ENCODE measurements at regions not wholly inside any gene's neighbourhood (a gene's known extent, or its start where the extent isn't known, plus 50 kb on each side); places are given as distances from the start of the nearest gene placed in this dataset.

- FAIRE-seq (no peak), ATAC-seq (peak in 3 of 4 donors; percentile 30 to 62 (median 61)), DNase-seq (no peak)
- intact Hi-C loops (cut with DNase I) = no loop called here
- Histone ChIP-seq H3K27ac (no peak overlapping the region), H3K9me3 (no peaks in the 10 kb centered on the region), H3K36me3 (no peaks in the 10 kb centered on the region), H3K27me3 (no peaks in the 10 kb centered on the region), H3K4me1 (no peaks in the 10 kb centered on the region), H3K4me3 (no peak overlapping the region)
- 86 to 87% methylated on average over 17 of the region's 17 CpGs for WGBS, 2 donors
- no peak for TF ChIP-seq CTCF (IDR thresholded peaks at IDR 0.05)
Observed at GRCh38 chr2:71943238-71944182, 204.2 kb downstream of the CYP26B1 start.

- no peaks in the 10 kb centered on the region for H3K27me3 ChIP-seq
- no peak for FAIRE-seq
- H3K9me3 ChIP-seq = no peaks in the 10 kb centered on the region
- H3K27ac ChIP-seq = no peak overlapping the region
- no peak for DNase-seq
- WGBS, 2 donors = 80 to 83% methylated on average over 11 of the region's 11 CpGs
- H3K4me1 ChIP-seq = no peaks in the 10 kb centered on the region
- no peak for TF ChIP-seq CTCF (IDR thresholded peaks at IDR 0.05)
- no peaks in the 10 kb centered on the region for H3K36me3 ChIP-seq
- no peak overlapping the region for H3K4me3 ChIP-seq
- intact Hi-C loops (cut with DNase I) = no loop called here
- ATAC-seq = no peak
Observed at GRCh38 chr2:71941726-71942525, 205.7 kb downstream of the CYP26B1 start.

- no peaks in the 10 kb centered on the region for H3K36me3 ChIP-seq
- no peak for DNase-seq
- no peak for FAIRE-seq
- peak in 1 of 4 donors; percentile 25 for ATAC-seq
- H3K9me3 ChIP-seq = no peaks in the 10 kb centered on the region
- H3K27me3 ChIP-seq = no peaks in the 10 kb centered on the region
- H3K4me3 ChIP-seq = no peak overlapping the region
- no peak for TF ChIP-seq CTCF (IDR thresholded peaks at IDR 0.05)
- intact Hi-C loops (cut with DNase I) = no loop called here
- WGBS, 2 donors = 59 to 66% methylated on average over 5 of the region's 5 CpGs
- H3K27ac ChIP-seq = no peak overlapping the region
- H3K4me1 ChIP-seq = no peaks in the 10 kb centered on the region
Observed at GRCh38 chr2:71940695-71941094, 207.0 kb downstream of the CYP26B1 start.

- 80 to 82% methylated on average over 13 of the region's 13 CpGs for WGBS, 2 donors
- intact Hi-C loops (cut with DNase I) = no loop called here
- Histone ChIP-seq H3K9me3 (no peaks in the 10 kb centered on the region), H3K36me3 (no peaks in the 10 kb centered on the region), H3K4me3 (no peak overlapping the region), H3K27me3 (no peaks in the 10 kb centered on the region), H3K27ac (no peak overlapping the region), H3K4me1 (no peaks in the 10 kb centered on the region)
- DNase-seq (no peak), ATAC-seq (no peak), FAIRE-seq (no peak)
- no peak for TF ChIP-seq CTCF (IDR thresholded peaks at IDR 0.05)
Observed at GRCh38 chr2:71939588-71940535, 207.8 kb downstream of the CYP26B1 start.
